Endodermal cell (in vitro differentiated cells): ENCODE measurements at regions not wholly inside any gene's neighbourhood (a gene's known extent, or its start where the extent isn't known, plus 50 kb on each side); places are given as distances from the start of the nearest gene placed in this dataset.

Experiments
- DNase-seq: peaks from one replicate; pipeline ENCODE4 v3.0.0-alpha.2; 2017
- H3K27ac ChIP-seq: 2 replicates; pipeline ENCODE4 v1.5.1; 2013; ENCODE audit warnings: mild to moderate bottlenecking, low read depth, low read length, moderate library complexity
- H3K27me3 ChIP-seq: 2 replicates; pipeline ENCODE4 v1.6.1; 2013; ENCODE audit warnings: mild to moderate bottlenecking, low read length, moderate library complexity; ENCODE audit not compliant: insufficient read depth, control insufficient read depth, poor library complexity, severe bottlenecking
- H3K36me3 ChIP-seq: 2 replicates; pipeline ENCODE4 v1.7.0; 2013; ENCODE audit warnings: mild to moderate bottlenecking, low read length, moderate library complexity; ENCODE audit not compliant: control insufficient read depth, insufficient read depth
- H3K4me1 ChIP-seq: one replicate; pipeline ENCODE4 v1.7.0; 2013; ENCODE audit warnings: low read length; ENCODE audit not compliant: control insufficient read depth, insufficient read depth
- H3K4me3 ChIP-seq: 2 replicates; pipeline ENCODE4 v1.5.1; 2013; ENCODE audit warnings: mild to moderate bottlenecking, low read length, moderate library complexity
- H3K9ac ChIP-seq: 2 replicates; pipeline ENCODE4 v1.6.1; 2013; ENCODE audit warnings: mild to moderate bottlenecking, low read length, moderate library complexity; ENCODE audit not compliant: poor library complexity, severe bottlenecking; ENCODE audit errors: extremely low read depth
- H3K9me3 ChIP-seq: 2 replicates; pipeline ENCODE4 v1.6.1; 2013; ENCODE audit warnings: mild to moderate bottlenecking, low read length, moderate library complexity; ENCODE audit not compliant: control insufficient read depth
- H3K27ac Mint-ChIP-seq: 2 replicates; pipeline ENCODE4 v1.8.0; 2020; ENCODE audit warnings: mixed read lengths
- H3K27me3 Mint-ChIP-seq: 2 replicates; pipeline ENCODE4 v1.8.0; 2021; ENCODE audit warnings: mild to moderate bottlenecking, mixed read lengths; ENCODE audit not compliant: insufficient read depth
- H3K36me3 Mint-ChIP-seq: 2 replicates; pipeline ENCODE4 v1.8.0; 2020; ENCODE audit warnings: low read depth, mixed read lengths
- H3K4me1 Mint-ChIP-seq: 2 replicates; pipeline ENCODE4 v1.8.0; 2020; ENCODE audit warnings: mixed read lengths
- H3K4me3 Mint-ChIP-seq: 2 replicates; pipeline ENCODE4 v1.8.0; 2020; ENCODE audit warnings: mild to moderate bottlenecking, moderate library complexity, mixed read lengths
- H3K9me3 Mint-ChIP-seq: 2 replicates; pipeline ENCODE4 v1.8.0; 2020; ENCODE audit warnings: mild to moderate bottlenecking, mixed read lengths
- CTCF ChIP-seq: fragments of 200-600 bp; sonication (generic); conservative IDR thresholded peaks from 2 replicates; pipeline ENCODE4 v1.5.0; 2021; ENCODE audit warnings: antibody characterized with exemption, mild to moderate bottlenecking
- WGBS, 2 experiments: methylation state at CpG; one replicate each; pipeline versions ENCODE4 v1.1.5 to v1.1.7; 2013; ENCODE audit warnings: missing lambda C conversion rate in 2 of 2, mixed read lengths in 1 of 2; ENCODE audit not compliant: insufficient coverage in 1 of 2, insufficient read length in 1 of 2; 5-methylcytosine and 5-hydroxymethylcytosine counted together

GRCh38 chr13:72453161-72453560 lies 274.3 kb downstream of the MZT1 start:
- Histone ChIP-seq H3K36me3 (no peaks in the 10 kb centered on the region), H3K9me3 (peaks cover 6% of the 10 kb centered on the region), H3K4me1 (no peaks in the 10 kb centered on the region), H3K27me3 (no peaks in the 10 kb centered on the region), H3K9ac (no peak overlapping the region), H3K27ac (no peak overlapping the region), H3K4me3 (no peak overlapping the region)
- 94 to 95% methylated on average over 4 to 5 of the region's 5 CpGs for WGBS, 2 experiments
- Mint-ChIP-seq H3K4me3 (no peak overlapping the region), H3K4me1 (no peaks in the 10 kb centered on the region), H3K27me3 (no peaks in the 10 kb centered on the region), H3K27ac (no peak overlapping the region), H3K36me3 (no peaks in the 10 kb centered on the region), H3K9me3 (peaks cover 11% of the 10 kb centered on the region)
- TF ChIP-seq CTCF: no peak
- no peak for DNase-seq

GRCh38 chr13:72448082-72448481 lies 279.3 kb downstream of the MZT1 start:
- DNase-seq: no peak
- H3K9ac ChIP-seq: no peak overlapping the region
- Mint-ChIP-seq H3K27me3 (no peaks in the 10 kb centered on the region), H3K36me3 (no peaks in the 10 kb centered on the region), H3K4me1 (no peaks in the 10 kb centered on the region), H3K27ac (no peak overlapping the region), H3K9me3 (peaks cover 21% of the 10 kb centered on the region), H3K4me3 (no peak overlapping the region)
- peaks cover 10% of the 10 kb centered on the region for H3K9me3 ChIP-seq
- H3K4me3 ChIP-seq: no peak overlapping the region
- no peak for TF ChIP-seq CTCF
- H3K27me3 ChIP-seq: no peaks in the 10 kb centered on the region
- H3K36me3 ChIP-seq: no peaks in the 10 kb centered on the region
- H3K4me1 ChIP-seq: no peaks in the 10 kb centered on the region
- H3K27ac ChIP-seq: no peak overlapping the region
- WGBS, 2 experiments: 87 to 100% methylated on average over 1 of the region's 1 CpG

GRCh38 chr13:72444999-72445398 lies 282.4 kb downstream of the MZT1 start:
- no peak overlapping the region for H3K27ac Mint-ChIP-seq
- no peaks in the 10 kb centered on the region for H3K4me1 ChIP-seq
- no peak overlapping the region for H3K4me3 ChIP-seq
- no peaks in the 10 kb centered on the region for H3K36me3 Mint-ChIP-seq
- WGBS, 2 experiments: 64 to 88% methylated on average over 1 of the region's 1 CpG
- no peaks in the 10 kb centered on the region for H3K27me3 Mint-ChIP-seq
- no peak overlapping the region for H3K4me3 Mint-ChIP-seq
- TF ChIP-seq CTCF: no peak
- H3K36me3 ChIP-seq: no peaks in the 10 kb centered on the region
- peaks cover 10% of the 10 kb centered on the region for H3K9me3 ChIP-seq
- peaks cover 21% of the 10 kb centered on the region for H3K9me3 Mint-ChIP-seq
- no peak overlapping the region for H3K9ac ChIP-seq
- no peak for DNase-seq
- H3K27ac ChIP-seq: no peak overlapping the region
- no peaks in the 10 kb centered on the region for H3K27me3 ChIP-seq
- H3K4me1 Mint-ChIP-seq: no peaks in the 10 kb centered on the region
